Panc1 (cell line): ENCODE measurements at regions not wholly inside any gene's neighbourhood (a gene's known extent, or its start where the extent isn't known, plus 50 kb on each side); places are given as distances from the start of the nearest gene placed in this dataset.

Source experiments
- ATAC-seq: fragments of 200-7000 bp; cut with Tn5 transposase; 2 replicates; pipeline ENCODE4 v1.9.1; 2020; ENCODE audit warnings: mild to moderate bottlenecking, moderate library complexity
- BruUV-seq: library from RNA; stranded (reverse); fragments of 400-500 nt; replicated peaks from 2 replicates; lab custom pipeline; 2021; lab: Mats Ljungman, UMichigan
- CTCF ChIA-PET: fragments of 300-600 bp; sonication (Branson Sonifier 250); formaldehyde crosslinking; loops from one replicate; lab custom pipeline; 2022; ENCODE audit warnings: antibody characterized with exemption; lab: Charles Lee
- POLR2A ChIA-PET: fragments of 300-600 bp; sonication (Branson Sonifier 250); formaldehyde crosslinking; loops from one replicate; lab custom pipeline; 2022; ENCODE audit warnings: antibody characterized with exemption; lab: Charles Lee
- DNase-seq: peaks from one replicate; pipeline ENCODE4 v3.0.0-alpha.2; 2010; ENCODE audit warnings: low read depth, low spot score
- H3K27ac ChIP-seq: 2 replicates; pipeline ENCODE4 v1.5.1; 2011; ENCODE audit warnings: mild to moderate bottlenecking, low read length, inconsistent platforms
- H3K27me3 ChIP-seq: fragments of 200-500 bp; sonication (Bioruptor generic); 2 replicates; pipeline ENCODE4 v1.6.0; 2014; ENCODE audit warnings: low read length, inconsistent platforms; ENCODE audit not compliant: control insufficient read depth, insufficient read depth
- H3K36me3 ChIP-seq: fragments of 200-500 bp; sonication (Bioruptor generic); 2 replicates; pipeline ENCODE4 v1.5.1; 2014; ENCODE audit warnings: inconsistent platforms, mild to moderate bottlenecking, low read length, moderate library complexity; ENCODE audit not compliant: control insufficient read depth, insufficient read depth
- H3K4me1 ChIP-seq: 2 replicates; pipeline ENCODE4 v1.5.1; 2011; ENCODE audit warnings: inconsistent platforms, mild to moderate bottlenecking, low read length, moderate library complexity; ENCODE audit not compliant: control insufficient read depth, insufficient read depth
- H3K4me3 ChIP-seq, 2 experiments: 2 replicates each; pipeline ENCODE4 v1.5.1; 2011 to 2012; ENCODE audit warnings: low read depth in 2 of 2, low read length in 2 of 2, mild to moderate bottlenecking in 2 of 2, inconsistent platforms in 1 of 2, moderate library complexity in 1 of 2
- H3K9me3 ChIP-seq: fragments of 200-500 bp; sonication (Bioruptor generic); 2 replicates; pipeline ENCODE4 v1.5.1; 2014; ENCODE audit warnings: low read depth, mild to moderate bottlenecking, inconsistent platforms, low read length, moderate library complexity; ENCODE audit not compliant: control insufficient read depth, insufficient read depth
- CTCF ChIP-seq: fragments of 450-650 bp; IDR thresholded peaks from 2 replicates; pipeline ENCODE4 v1.5.1; 2017; ENCODE audit warnings: mild to moderate bottlenecking
- POLR2AphosphoS5 ChIP-seq: IDR thresholded peaks from 2 replicates; pipeline ENCODE4 v1.6.1; 2012; ENCODE audit warnings: mild to moderate bottlenecking, low read depth, low read length, moderate library complexity
- REST ChIP-seq, 2 experiments: IDR thresholded peaks; 2 replicates each; pipeline ENCODE4 v1.6.1; 2011 to 2012; ENCODE audit warnings: low read depth in 2 of 2, control low read depth in 1 of 2, low read length in 1 of 2, mild to moderate bottlenecking in 1 of 2, moderate library complexity in 1 of 2; ENCODE audit not compliant: insufficient read depth in 1 of 2
- SIN3A ChIP-seq: IDR thresholded peaks from 2 replicates; pipeline ENCODE4 v1.6.1; 2012; ENCODE audit warnings: low read depth, mild to moderate bottlenecking, low read length, moderate library complexity, borderline replicate concordance; ENCODE audit not compliant: insufficient read depth
- TCF7L2 ChIP-seq: IDR thresholded peaks from 2 replicates; pipeline ENCODE4 v1.6.1; 2011; ENCODE audit warnings: mild to moderate bottlenecking, low read depth, low read length, inconsistent platforms
- in situ Hi-C: cut with HindIII; loops from 2 replicates; pipeline ENCODE4 v1.10.0; 2016; ENCODE audit warnings: low sequenced_read_pairs, low pct_unique_long_range_greater_than_20kb
- intact Hi-C: fragments of 100-400 bp; cut with micrococcal nuclease; formaldehyde crosslinking; loops from one replicate; pipeline ENCODE4 v1.10.0; 2022; ENCODE audit not compliant: unreplicated experiment

- ChIA-PET POLR2A (no interaction called here), CTCF (no interaction called here)
- BruUV-seq: no TSS peak
- TF ChIP-seq CTCF (no peak), REST (IDR thresholded peaks at IDR 0.05; ENCODE audit: insufficient read depth in 1 of 2, low read depth in 2 of 2, low read length in 1 of 2) (no peak), TCF7L2 (no peak), POLR2AphosphoS5 (no peak), SIN3A (no peak)
- Histone ChIP-seq H3K27me3 (no peaks in the 10 kb centered on the region; the same call in 1 of the 2 replicates), H3K36me3 (no peaks in the 10 kb centered on the region), H3K27ac (no peak overlapping the region), H3K4me1 (no peaks in the 10 kb centered on the region), H3K4me3 (no peak overlapping the region), H3K9me3 (no peaks in the 10 kb centered on the region)
- in situ Hi-C loops: no loop called here
- no peak for DNase-seq
- no peak for ATAC-seq
- intact Hi-C loops: no loop called here
Measured at GRCh38 chr7:106795877-106796231, 69.2 kb upstream of the PIK3CG start.

GRCh38 chr7:106797937-106798336 lies 67.1 kb upstream of the PIK3CG start:
- in situ Hi-C loops: no loop called here
- CTCF ChIA-PET: no interaction called here
- Histone ChIP-seq H3K27ac (no peak overlapping the region), H3K4me1 (no peaks in the 10 kb centered on the region), H3K4me3 (no peak overlapping the region), H3K36me3 (no peaks in the 10 kb centered on the region), H3K9me3 (no peaks in the 10 kb centered on the region), H3K27me3 (peaks cover 1% of the 10 kb centered on the region; the same call in 1 of the 2 replicates)
- no TSS peak for BruUV-seq
- TF ChIP-seq POLR2AphosphoS5: no peak
- TF ChIP-seq CTCF: no peak
- DNase-seq (no peak), ATAC-seq (no peak)
- intact Hi-C loops: no loop called here
- POLR2A ChIA-PET: no interaction called here
